DND-41 (cell line): ENCODE measurements at regions not wholly inside any gene's neighbourhood (a gene's known extent, or its start where the extent isn't known, plus 50 kb on each side); places are given as distances from the start of the nearest gene placed in this dataset.

Experiments
- ATAC-seq: fragments of 200-7000 bp; cut with Tn5 transposase; 3 replicates; pipeline ENCODE4 v1.9.1; 2021; ENCODE audit warnings: low read depth; ENCODE audit not compliant: insufficient read depth
- DNase-seq: peaks from one replicate; pipeline ENCODE4 v3.0.0-alpha.2; 2020
- H2AFZ ChIP-seq: 2 replicates; pipeline ENCODE4 v1.6.0; 2012; ENCODE audit warnings: low read depth, low read length
- H3K27ac ChIP-seq: 2 replicates; pipeline ENCODE4 v1.5.1; 2012; ENCODE audit warnings: low read length, inconsistent platforms
- H3K27me3 ChIP-seq: fragments of 200-600 bp; sonication (generic); 2 replicates; pipeline ENCODE4 v1.6.0; 2012; ENCODE audit warnings: low read length, mild to moderate bottlenecking, inconsistent platforms; ENCODE audit not compliant: insufficient read depth, poor library complexity
- H3K36me3 ChIP-seq: 2 replicates; pipeline ENCODE4 v1.5.1; 2012; ENCODE audit warnings: low read length, inconsistent platforms; ENCODE audit not compliant: insufficient read depth
- H3K4me1 ChIP-seq: 2 replicates; pipeline ENCODE4 v1.5.1; 2012; ENCODE audit warnings: mild to moderate bottlenecking, low read length; ENCODE audit not compliant: insufficient read depth
- H3K4me2 ChIP-seq: 2 replicates; pipeline ENCODE4 v1.6.0; 2012; ENCODE audit warnings: mild to moderate bottlenecking, moderate library complexity, low read length, inconsistent platforms; ENCODE audit not compliant: insufficient read depth
- H3K4me3 ChIP-seq, 2 experiments: fragments of 200-600 bp in 1 of 2; shearing (Covaris generic) in 1 of 2; 2 replicates each; pipeline ENCODE4 v1.5.1; 2012 to 2016; ENCODE audit warnings: inconsistent platforms in 2 of 2, low read length in 2 of 2, mild to moderate bottlenecking in 2 of 2, low read depth in 1 of 2, moderate library complexity in 1 of 2
- H3K79me2 ChIP-seq: 2 replicates; pipeline ENCODE4 v1.6.0; 2012; ENCODE audit warnings: low read length, inconsistent platforms; ENCODE audit not compliant: insufficient read depth
- H3K9ac ChIP-seq: 2 replicates; pipeline ENCODE4 v1.6.0; 2012; ENCODE audit warnings: low read depth, mild to moderate bottlenecking, inconsistent platforms, low read length, moderate library complexity
- H3K9me3 ChIP-seq: 2 replicates; pipeline ENCODE4 v1.5.1; 2012; ENCODE audit warnings: low read length, moderate library complexity, mild to moderate bottlenecking, inconsistent platforms; ENCODE audit not compliant: insufficient read depth, severe bottlenecking
- H4K20me1 ChIP-seq: 2 replicates; pipeline ENCODE4 v1.6.0; 2012; ENCODE audit warnings: low read length; ENCODE audit not compliant: insufficient read depth
- EZH2 ChIP-seq: IDR thresholded peaks from 3 replicates; pipeline ENCODE4 v1.6.1; 2012; ENCODE audit warnings: borderline replicate concordance, low read depth, mild to moderate bottlenecking, moderate library complexity, low read length, inconsistent platforms; ENCODE audit not compliant: severe bottlenecking
- TF ChIP-seq, protein P1 (sequence below): IDR thresholded peaks from 2 replicates; pipeline ENCODE4 v1.5.1; 2012; ENCODE audit warnings: borderline replicate concordance, low read length, moderate library complexity, mild to moderate bottlenecking; ENCODE audit not compliant: poor library complexity, severe bottlenecking; ENCODE audit errors: extremely low read depth

DNA sequence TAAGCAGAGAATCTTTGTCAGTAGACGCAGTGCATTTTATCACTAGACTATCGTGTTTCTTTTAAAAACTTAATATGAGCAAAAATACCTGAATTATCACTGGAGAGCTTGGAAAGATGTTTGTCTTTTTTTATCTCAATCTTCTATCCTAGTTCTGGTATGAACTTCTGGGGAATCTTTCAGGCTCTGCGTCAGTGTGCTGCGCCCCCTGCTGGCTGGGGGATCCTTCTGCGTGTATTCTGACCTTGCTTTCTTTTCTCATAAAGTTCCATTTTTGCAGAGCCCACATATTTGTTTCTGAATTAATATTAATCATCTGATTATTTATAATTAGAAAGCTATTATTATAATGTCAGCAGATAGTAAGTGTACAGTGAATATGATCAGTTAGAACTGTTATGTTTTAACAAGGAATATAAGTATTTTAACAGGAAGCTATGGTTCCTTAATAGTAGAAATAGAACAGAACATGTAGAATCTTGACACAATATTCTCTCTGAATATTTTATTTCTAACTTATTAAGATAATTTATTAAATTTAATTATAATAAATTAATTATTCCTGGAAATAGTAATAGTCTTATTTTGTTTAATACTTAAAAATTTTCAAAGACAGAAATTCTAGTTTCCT, 945.0 kb upstream of the CRIM1 start:
- Histone ChIP-seq H3K79me2 (no peaks in the 10 kb centered on the region), H2AFZ (no peak overlapping the region), H3K4me2 (no peak overlapping the region), H3K9me3 (no peaks in the 10 kb centered on the region), H3K27me3 (no peaks in the 10 kb centered on the region), H3K36me3 (no peaks in the 10 kb centered on the region), H3K4me3 (no peak overlapping the region), H3K9ac (no peak overlapping the region), H3K4me1 (no peaks in the 10 kb centered on the region), H3K27ac (no peak overlapping the region), H4K20me1 (no peaks in the 10 kb centered on the region)
- no peak for TF ChIP-seq EZH2
- TF ChIP-seq, protein P1, sequence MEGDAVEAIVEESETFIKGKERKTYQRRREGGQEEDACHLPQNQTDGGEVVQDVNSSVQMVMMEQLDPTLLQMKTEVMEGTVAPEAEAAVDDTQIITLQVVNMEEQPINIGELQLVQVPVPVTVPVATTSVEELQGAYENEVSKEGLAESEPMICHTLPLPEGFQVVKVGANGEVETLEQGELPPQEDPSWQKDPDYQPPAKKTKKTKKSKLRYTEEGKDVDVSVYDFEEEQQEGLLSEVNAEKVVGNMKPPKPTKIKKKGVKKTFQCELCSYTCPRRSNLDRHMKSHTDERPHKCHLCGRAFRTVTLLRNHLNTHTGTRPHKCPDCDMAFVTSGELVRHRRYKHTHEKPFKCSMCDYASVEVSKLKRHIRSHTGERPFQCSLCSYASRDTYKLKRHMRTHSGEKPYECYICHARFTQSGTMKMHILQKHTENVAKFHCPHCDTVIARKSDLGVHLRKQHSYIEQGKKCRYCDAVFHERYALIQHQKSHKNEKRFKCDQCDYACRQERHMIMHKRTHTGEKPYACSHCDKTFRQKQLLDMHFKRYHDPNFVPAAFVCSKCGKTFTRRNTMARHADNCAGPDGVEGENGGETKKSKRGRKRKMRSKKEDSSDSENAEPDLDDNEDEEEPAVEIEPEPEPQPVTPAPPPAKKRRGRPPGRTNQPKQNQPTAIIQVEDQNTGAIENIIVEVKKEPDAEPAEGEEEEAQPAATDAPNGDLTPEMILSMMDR, result peak; percentile 79
- ATAC-seq (peak; percentile 56; the same call in 1 of the 3 replicates), DNase-seq (peak; percentile 30)

DNA sequence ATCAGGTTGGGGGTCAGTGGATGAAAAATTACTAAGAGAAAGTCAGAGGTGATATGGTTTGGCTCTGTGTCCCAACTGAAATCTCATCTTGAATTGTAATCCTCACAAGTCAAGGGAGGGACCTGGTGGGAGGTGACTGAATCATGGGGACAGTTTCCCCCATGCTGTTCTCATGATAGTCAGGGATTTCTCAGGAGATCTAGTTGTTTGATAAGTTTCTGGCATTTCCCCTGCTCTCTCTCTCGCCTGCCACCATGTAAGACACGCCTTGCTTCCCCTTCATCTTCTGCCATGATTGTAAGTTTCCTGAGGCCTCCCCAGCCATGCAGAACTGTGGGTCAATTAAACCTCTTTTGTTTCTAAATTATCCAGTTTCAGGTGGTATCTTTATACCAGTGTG, 945.8 kb upstream of the CRIM1 start:
- no peak overlapping the region for H3K27ac ChIP-seq
- no peak for ATAC-seq
- H2AFZ ChIP-seq, result no peak overlapping the region

DNA sequence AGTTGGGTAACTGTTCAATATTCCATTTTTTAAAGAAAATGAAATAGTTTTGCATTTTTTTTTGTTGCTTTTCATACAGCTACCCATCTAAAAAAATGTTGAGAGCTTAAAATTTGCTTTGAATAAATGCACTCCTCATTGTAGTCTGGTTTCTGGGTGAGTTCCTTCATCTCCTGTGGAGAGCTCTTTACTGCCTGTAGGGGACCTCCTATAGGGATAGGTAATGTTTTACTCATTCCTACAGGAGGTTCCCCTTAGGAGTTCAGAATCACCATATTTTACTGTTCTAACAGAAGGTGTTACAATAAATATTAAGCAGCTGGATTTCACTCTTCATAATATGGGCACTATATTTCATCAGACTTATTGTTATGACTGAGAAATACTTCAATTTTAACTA, 947.3 kb upstream of the CRIM1 start:
- Histone ChIP-seq H3K4me2 (no peak overlapping the region), H3K9me3 (no peaks in the 10 kb centered on the region), H2AFZ (no peak overlapping the region), H3K27ac (no peak overlapping the region), H4K20me1 (no peaks in the 10 kb centered on the region), H3K4me3 (no peak overlapping the region), H3K27me3 (no peaks in the 10 kb centered on the region), H3K9ac (no peak overlapping the region), H3K79me2 (no peaks in the 10 kb centered on the region), H3K4me1 (no peaks in the 10 kb centered on the region), H3K36me3 (no peaks in the 10 kb centered on the region)
- no peak for TF ChIP-seq EZH2
- TF ChIP-seq, protein P1, result no peak
- DNase-seq (no peak), ATAC-seq (no peak)

More for the DNA sequence above, 945.8 kb upstream of the CRIM1 start:
- no peak for DNase-seq
- Histone ChIP-seq H3K4me2 (no peak overlapping the region), H3K4me1 (no peaks in the 10 kb centered on the region), H3K4me3 (no peak overlapping the region), H3K79me2 (no peaks in the 10 kb centered on the region), H3K9me3 (no peaks in the 10 kb centered on the region), H4K20me1 (no peaks in the 10 kb centered on the region), H3K9ac (no peak overlapping the region), H3K27me3 (no peaks in the 10 kb centered on the region), H3K36me3 (no peaks in the 10 kb centered on the region)
- TF ChIP-seq EZH2, result no peak
- TF ChIP-seq, protein P1, result no peak
